GM12891 (cell line): ENCODE measurements at regions not wholly inside any gene's neighbourhood (a gene's known extent, or its start where the extent isn't known, plus 50 kb on each side); places are given as distances from the start of the nearest gene placed in this dataset.
"Not testable (repeated sequence)": the region's sequence is repeated elsewhere in the genome, so short reads cannot be mapped to it uniquely, and the experiment has no call there.

ENCODE experiments used
- PAX5 ChIP-seq: IDR thresholded peaks from 2 replicates; pipeline ENCODE4 v1.6.1; 2011; ENCODE audit warnings: low read length, moderate library complexity, mild to moderate bottlenecking; ENCODE audit not compliant: insufficient read depth, severe bottlenecking
- POLR2A ChIP-seq: IDR thresholded peaks from 2 replicates; pipeline ENCODE4 v1.6.1; 2011; ENCODE audit warnings: low read depth, low read length, control low read depth
- POLR2AphosphoS5 ChIP-seq: IDR thresholded peaks from 2 replicates; pipeline ENCODE4 v1.6.1; 2011; ENCODE audit warnings: low read depth, low read length, control low read depth
- TAF1 ChIP-seq: IDR thresholded peaks from 2 replicates; pipeline ENCODE4 v1.6.1; 2011; ENCODE audit warnings: low read depth, low read length, control low read depth

DNA sequence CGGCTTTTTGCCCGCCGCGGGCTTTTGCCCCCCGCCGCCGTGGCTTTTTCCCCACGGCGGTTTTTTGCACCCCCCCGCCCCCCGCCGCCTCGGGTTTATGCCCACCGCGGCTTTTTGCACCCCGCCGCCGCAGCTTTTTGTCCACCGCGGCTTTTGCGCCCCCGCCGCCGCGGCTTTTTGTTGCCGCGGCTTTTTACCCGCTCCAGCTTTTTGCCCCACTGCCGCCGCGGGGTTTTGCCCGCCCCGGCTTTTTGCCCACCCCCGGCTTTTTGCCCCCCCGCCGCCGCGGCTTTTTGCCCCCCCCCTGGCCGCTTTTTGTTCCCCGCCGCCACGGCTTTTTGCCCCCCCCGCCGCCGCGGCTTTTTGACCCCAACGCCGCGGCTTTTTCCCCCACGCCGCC lies 2785.8 kb downstream of the RPIA start:
- TF ChIP-seq POLR2A, POLR2AphosphoS5, TAF1, PAX5: not testable (repeated sequence)
